Activated B cell treated with CpG ODN at 0.5 μM for 24 hours (primary cell): ENCODE measurements at regions not wholly inside any gene's neighbourhood (a gene's known extent, or its start where the extent isn't known, plus 50 kb on each side); places are given as distances from the start of the nearest gene placed in this dataset.

ENCODE experiments used
- ATAC-seq: fragments of 200-7000 bp; cut with Tn5 transposase; one replicate; pipeline ENCODE4 v1.10.0; 2021; ENCODE audit warnings: low read depth, mild to moderate bottlenecking, moderate library complexity
- CTCF ChIA-PET: fragments of 350-600 bp; sonication (Branson Sonifier 250); formaldehyde crosslinking; loops from one replicate; lab custom pipeline; 2021; ENCODE audit warnings: antibody characterized with exemption; lab: Charles Lee
- POLR2A ChIA-PET: fragments of 350-600 bp; sonication (Branson Sonifier 250); formaldehyde crosslinking; loops from one replicate; lab custom pipeline; 2021; ENCODE audit warnings: antibody characterized with exemption; lab: Charles Lee
- DNase-seq: peaks from one replicate; pipeline ENCODE4 v3.0.0; 2022
- H3K27ac Mint-ChIP-seq: one replicate; pipeline ENCODE4 v1.8.0; 2020; ENCODE audit warnings: mixed read lengths
- H3K27me3 Mint-ChIP-seq: one replicate; pipeline ENCODE4 v1.8.0; 2021; ENCODE audit warnings: mixed read lengths
- H3K36me3 Mint-ChIP-seq: one replicate; pipeline ENCODE4 v1.8.0; 2021; ENCODE audit warnings: low read depth, mixed read lengths
- H3K4me1 Mint-ChIP-seq: one replicate; pipeline ENCODE4 v1.8.0; 2021; ENCODE audit warnings: mixed read lengths
- H3K4me3 Mint-ChIP-seq: one replicate; pipeline ENCODE4 v1.8.0; 2020; ENCODE audit warnings: mild to moderate bottlenecking, mixed read lengths
- H3K9me3 Mint-ChIP-seq: one replicate; pipeline ENCODE4 v1.8.0; 2020; ENCODE audit warnings: mixed read lengths
- CTCF ChIP-seq: fragments of 200-600 bp; IDR thresholded peaks from one replicate; pipeline ENCODE4 v1.8.0; 2022; ENCODE audit warnings: antibody characterized with exemption, mild to moderate bottlenecking
- intact Hi-C: fragments of 100-400 bp; cut with micrococcal nuclease; formaldehyde crosslinking; loops from one replicate; pipeline ENCODE4 v1.15.1; 2024

DNA sequence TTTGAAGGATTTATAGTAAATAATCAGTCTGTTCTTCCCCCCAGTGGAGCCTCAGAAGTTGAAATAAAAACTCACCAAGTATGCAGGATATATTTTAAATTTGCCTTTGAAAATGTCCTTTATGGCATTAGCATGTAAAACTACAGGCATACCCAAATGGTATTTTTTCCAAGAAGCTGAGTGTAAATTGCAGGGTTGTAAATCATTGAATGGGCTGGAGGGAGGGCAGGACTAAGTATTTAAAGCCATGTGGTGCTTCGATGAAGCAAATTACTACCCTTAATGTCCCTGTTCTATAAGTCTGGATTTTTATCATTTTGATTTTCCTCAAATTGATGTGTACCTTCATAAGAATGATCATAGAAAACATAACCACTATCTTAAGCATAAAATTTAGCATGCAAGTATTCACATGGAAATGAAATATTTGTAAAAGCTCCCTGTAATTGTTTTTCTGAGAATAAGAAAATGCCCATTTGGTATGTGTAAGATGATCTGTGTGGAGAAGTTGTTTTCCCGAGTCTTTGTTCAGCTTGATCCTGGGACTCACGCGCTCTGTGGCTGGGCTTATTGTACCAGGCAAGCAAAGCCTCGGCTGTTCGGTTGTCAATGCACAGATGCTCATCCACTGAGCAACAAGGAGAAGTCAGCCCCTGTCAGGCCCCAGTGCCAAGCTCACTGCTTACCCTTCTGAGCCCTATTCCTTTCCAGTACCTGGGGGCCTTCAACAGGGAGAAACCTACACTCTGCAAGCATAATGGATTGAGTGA lies 66.7 kb downstream of the CD164 start:
- POLR2A ChIA-PET, result no interaction called here

GRCh38 chr6:109314313-109314712 lies 68.0 kb downstream of the CD164 start:
- no peak for ATAC-seq

More for the DNA sequence above, 66.7 kb downstream of the CD164 start:
- ATAC-seq, result no peak
- Mint-ChIP-seq H3K36me3 (no peaks in the 10 kb centered on the region), H3K4me1 (peaks cover 7% of the 10 kb centered on the region), H3K4me3 (no peak overlapping the region), H3K9me3 (no peaks in the 10 kb centered on the region), H3K27ac (no peak overlapping the region), H3K27me3 (no peaks in the 10 kb centered on the region)
- no peak for DNase-seq
- TF ChIP-seq CTCF, result no peak
- CTCF ChIA-PET, result no interaction called here
- intact Hi-C loops, result no loop called here

DNA sequence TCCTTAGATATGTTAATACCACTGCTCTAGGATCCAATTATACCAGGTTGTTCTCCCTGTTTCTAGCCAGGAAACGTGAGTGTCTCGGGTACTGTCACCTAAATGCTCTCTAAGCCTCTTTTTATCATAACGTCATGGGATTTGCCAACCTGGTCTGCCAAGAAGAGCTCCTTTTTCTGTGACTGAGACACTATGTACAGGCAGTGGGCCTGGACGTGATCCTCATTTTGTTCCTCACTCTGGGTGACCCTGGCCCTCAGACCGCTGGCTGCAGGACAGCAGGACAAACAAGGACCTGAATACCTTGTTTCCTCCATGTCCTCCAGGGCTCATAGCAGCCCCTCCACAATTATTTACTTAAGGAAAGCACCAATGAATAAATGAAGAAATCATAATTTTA lies 69.1 kb downstream of the CD164 start:
- no peak for TF ChIP-seq CTCF
- H3K27me3 Mint-ChIP-seq, result no peaks in the 10 kb centered on the region
- H3K4me3 Mint-ChIP-seq, result no peak overlapping the region
- intact Hi-C loops, result no loop called here
- POLR2A ChIA-PET, result interaction anchor here (1.1 kb wide), 1 partner anchor 69 kb away, joined by 3 read pairs; the partner anchor contains the start of gene CD164
- H3K9me3 Mint-ChIP-seq, result no peaks in the 10 kb centered on the region
- CTCF ChIA-PET, result no interaction called here
- ATAC-seq, result no peak
- H3K27ac Mint-ChIP-seq, result no peak overlapping the region
- peaks cover 2% of the 10 kb centered on the region for H3K4me1 Mint-ChIP-seq
- H3K36me3 Mint-ChIP-seq, result no peaks in the 10 kb centered on the region
- DNase-seq, result no peak

More at GRCh38 chr6:109314313-109314712, 68.0 kb downstream of the CD164 start:
- Mint-ChIP-seq H3K36me3 (no peaks in the 10 kb centered on the region), H3K9me3 (no peaks in the 10 kb centered on the region), H3K27ac (no peak overlapping the region), H3K27me3 (no peaks in the 10 kb centered on the region), H3K4me1 (peaks cover 7% of the 10 kb centered on the region), H3K4me3 (no peak overlapping the region)
- POLR2A ChIA-PET, result no interaction called here
- CTCF ChIA-PET, result no interaction called here
- DNase-seq, result no peak
- intact Hi-C loops, result no loop called here
- TF ChIP-seq CTCF, result no peak

DNA sequence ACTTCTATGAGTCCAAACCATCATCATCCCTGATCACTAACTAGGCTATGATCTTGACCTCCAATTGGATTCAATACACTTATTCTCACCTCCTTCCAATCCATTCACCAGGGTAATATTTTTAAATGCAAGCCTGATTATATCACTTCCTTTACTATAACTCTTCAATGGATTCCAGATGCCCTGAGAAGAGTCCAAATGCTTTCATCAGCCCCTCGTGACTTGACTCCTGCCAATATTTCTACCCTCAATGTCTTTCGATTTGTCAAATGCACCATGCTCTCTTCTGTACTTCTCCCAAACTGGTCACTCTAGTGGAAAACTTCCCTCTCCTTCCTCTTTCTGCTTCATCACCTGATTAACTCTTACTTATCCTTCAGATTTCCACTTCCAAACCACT lies 70.8 kb downstream of the CD164 start:
- TF ChIP-seq CTCF, result no peak
- DNase-seq (no peak), ATAC-seq (no peak)
- intact Hi-C loops, result no loop called here
- POLR2A ChIA-PET, result no interaction called here
- Mint-ChIP-seq H3K27me3 (no peaks in the 10 kb centered on the region), H3K4me1 (no peaks in the 10 kb centered on the region), H3K36me3 (no peaks in the 10 kb centered on the region), H3K9me3 (no peaks in the 10 kb centered on the region), H3K27ac (no peak overlapping the region), H3K4me3 (no peak overlapping the region)
- CTCF ChIA-PET, result no interaction called here

GRCh38 chr6:109309917-109310316 lies 72.3 kb downstream of the CD164 start:
- H3K9me3 Mint-ChIP-seq, result no peaks in the 10 kb centered on the region
- POLR2A ChIA-PET, result no interaction called here
- intact Hi-C loops, result no loop called here
- no peak overlapping the region for H3K27ac Mint-ChIP-seq
- no peaks in the 10 kb centered on the region for H3K36me3 Mint-ChIP-seq
- CTCF ChIA-PET, result no interaction called here
- TF ChIP-seq CTCF, result no peak
- H3K27me3 Mint-ChIP-seq, result no peaks in the 10 kb centered on the region
- no peak for ATAC-seq
- no peak overlapping the region for H3K4me3 Mint-ChIP-seq
- H3K4me1 Mint-ChIP-seq, result peaks cover 11% of the 10 kb centered on the region
- DNase-seq, result no peak
